ENCODE measurements at regions not wholly inside any gene's neighbourhood (a gene's known extent, or its start where the extent isn't known, plus 50 kb on each side); places are given as distances from the start of the nearest gene placed in this dataset.
A peak's percentile ranks its signal among the peaks of the same experiment; 100 is the strongest.

DNA sequence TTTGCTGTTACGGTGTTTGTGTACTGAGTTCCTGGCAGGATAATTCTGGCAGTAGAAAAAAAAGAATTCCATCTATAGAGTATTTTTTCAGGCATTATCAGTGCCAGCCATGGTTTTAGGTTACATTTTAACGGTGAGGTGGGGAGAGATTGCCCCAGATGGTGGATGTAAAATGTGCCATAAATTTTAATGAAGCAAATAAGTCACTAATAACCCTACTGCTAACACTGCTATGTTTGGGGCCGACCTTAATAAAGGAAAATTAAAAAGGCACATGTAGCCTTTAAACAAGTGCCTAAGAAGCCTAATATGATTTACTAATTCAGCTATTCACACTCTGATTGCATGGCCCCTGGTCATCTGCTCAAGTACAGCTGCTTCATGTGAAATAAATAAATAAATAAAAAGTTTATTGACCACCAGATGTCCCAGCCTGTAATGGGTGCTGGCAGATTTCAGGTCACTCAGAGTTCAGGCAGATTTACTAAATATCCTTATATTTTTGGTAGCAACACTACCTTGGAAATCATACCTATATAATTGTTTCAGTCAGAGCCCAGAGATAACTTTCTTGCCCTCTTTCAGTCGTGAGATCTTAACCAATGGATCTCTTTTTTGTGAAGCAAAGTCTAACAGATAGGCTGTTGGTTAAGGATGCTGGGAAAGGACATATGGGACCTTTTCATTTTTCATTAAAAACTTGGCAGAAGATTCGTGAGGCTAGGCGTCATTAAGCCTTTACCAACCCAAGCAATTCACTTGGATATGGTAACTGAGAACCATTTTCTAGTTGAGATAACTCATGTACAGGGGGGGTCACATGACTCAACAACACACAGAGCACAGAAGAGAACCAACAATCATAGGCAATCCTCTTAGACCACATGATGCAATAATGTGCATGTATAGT lies 495.0 kb upstream of the NRSN1 start:
- Mint-ChIP-seq H3K36me3 (ENCODE audit: low read depth) (no peaks in the 10 kb centered on the region), H3K9me3 (no peaks in the 10 kb centered on the region), H3K27ac (no peak overlapping the region), H3K4me1 (peaks cover 9% of the 10 kb centered on the region), H3K4me3 (no peak overlapping the region), H3K27me3 (ENCODE audit: low read depth, poor library complexity) (no peaks in the 10 kb centered on the region)
- no peak for DNase-seq
- TF ChIP-seq, protein P1, sequence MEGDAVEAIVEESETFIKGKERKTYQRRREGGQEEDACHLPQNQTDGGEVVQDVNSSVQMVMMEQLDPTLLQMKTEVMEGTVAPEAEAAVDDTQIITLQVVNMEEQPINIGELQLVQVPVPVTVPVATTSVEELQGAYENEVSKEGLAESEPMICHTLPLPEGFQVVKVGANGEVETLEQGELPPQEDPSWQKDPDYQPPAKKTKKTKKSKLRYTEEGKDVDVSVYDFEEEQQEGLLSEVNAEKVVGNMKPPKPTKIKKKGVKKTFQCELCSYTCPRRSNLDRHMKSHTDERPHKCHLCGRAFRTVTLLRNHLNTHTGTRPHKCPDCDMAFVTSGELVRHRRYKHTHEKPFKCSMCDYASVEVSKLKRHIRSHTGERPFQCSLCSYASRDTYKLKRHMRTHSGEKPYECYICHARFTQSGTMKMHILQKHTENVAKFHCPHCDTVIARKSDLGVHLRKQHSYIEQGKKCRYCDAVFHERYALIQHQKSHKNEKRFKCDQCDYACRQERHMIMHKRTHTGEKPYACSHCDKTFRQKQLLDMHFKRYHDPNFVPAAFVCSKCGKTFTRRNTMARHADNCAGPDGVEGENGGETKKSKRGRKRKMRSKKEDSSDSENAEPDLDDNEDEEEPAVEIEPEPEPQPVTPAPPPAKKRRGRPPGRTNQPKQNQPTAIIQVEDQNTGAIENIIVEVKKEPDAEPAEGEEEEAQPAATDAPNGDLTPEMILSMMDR (IDR thresholded peaks at IDR 0.05): no peak

DNA sequence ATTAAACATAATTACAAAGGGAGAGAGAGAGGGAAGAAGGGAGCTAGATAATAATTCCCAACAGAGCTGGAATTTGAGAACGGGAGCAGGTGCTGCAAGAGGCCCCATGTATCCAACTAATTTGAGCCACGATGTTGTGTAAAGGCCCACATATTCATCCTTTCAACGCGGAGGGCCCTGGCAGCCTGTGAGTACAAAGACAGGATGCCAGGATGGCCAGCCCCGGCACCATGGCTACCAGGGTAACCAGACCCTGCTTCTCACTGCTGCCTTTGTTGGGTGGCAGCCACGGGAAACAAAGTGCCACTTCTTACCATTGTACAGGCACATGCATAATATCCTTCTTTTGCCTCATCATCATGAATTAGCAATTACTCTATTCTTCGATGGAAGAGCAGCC lies 492.0 kb upstream of the NRSN1 start:
- peaks cover 9% of the 10 kb centered on the region for H3K4me1 Mint-ChIP-seq
- no peaks in the 10 kb centered on the region for H3K9me3 Mint-ChIP-seq
- H3K27ac Mint-ChIP-seq: no peak overlapping the region
- TF ChIP-seq, protein P1 (IDR thresholded peaks at IDR 0.05): no peak
- no peaks in the 10 kb centered on the region for H3K27me3 Mint-ChIP-seq (ENCODE audit: low read depth, poor library complexity)
- H3K4me3 Mint-ChIP-seq: no peak overlapping the region
- H3K36me3 Mint-ChIP-seq (ENCODE audit: low read depth): no peaks in the 10 kb centered on the region
- no peak for DNase-seq

GRCh38 chr6:23635150-23635549 lies 490.9 kb upstream of the NRSN1 start:
- Mint-ChIP-seq H3K4me1 (peaks cover 8% of the 10 kb centered on the region), H3K27ac (no peak overlapping the region), H3K9me3 (no peaks in the 10 kb centered on the region), H3K36me3 (ENCODE audit: low read depth) (no peaks in the 10 kb centered on the region), H3K27me3 (ENCODE audit: low read depth, poor library complexity) (no peaks in the 10 kb centered on the region), H3K4me3 (no peak overlapping the region)
- no peak for DNase-seq
- TF ChIP-seq, protein P1 (IDR thresholded peaks at IDR 0.05): no peak

GRCh38 chr6:23637296-23637695 lies 488.7 kb upstream of the NRSN1 start:
- Mint-ChIP-seq H3K4me1 (peaks cover 3% of the 10 kb centered on the region), H3K36me3 (ENCODE audit: low read depth) (no peaks in the 10 kb centered on the region), H3K27me3 (ENCODE audit: low read depth, poor library complexity) (no peaks in the 10 kb centered on the region), H3K9me3 (peaks cover 3% of the 10 kb centered on the region), H3K4me3 (no peak overlapping the region), H3K27ac (no peak overlapping the region)
- no peak for DNase-seq
- TF ChIP-seq, protein P1 (IDR thresholded peaks at IDR 0.05): no peak

DNA sequence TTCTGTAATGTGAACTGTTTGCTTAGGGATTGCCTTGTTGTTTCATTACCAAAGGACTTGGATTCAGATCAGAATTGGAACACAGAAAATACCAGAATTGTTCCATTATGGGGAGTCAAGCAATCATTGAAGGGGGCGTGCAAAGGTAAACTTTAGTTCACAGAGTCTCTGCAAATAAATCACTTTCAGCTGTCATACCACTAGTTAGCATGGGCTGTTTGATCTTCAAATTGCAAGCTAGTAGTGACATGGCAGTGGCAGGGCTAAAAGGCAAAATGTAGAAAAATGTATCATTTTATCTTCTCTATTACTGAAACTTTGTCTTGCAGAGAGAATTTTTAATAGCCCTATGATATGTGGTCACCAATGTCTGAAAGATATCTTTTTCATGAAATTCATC lies 483.2 kb upstream of the NRSN1 start:
- TF ChIP-seq, protein P1 (IDR thresholded peaks at IDR 0.05): no peak
- H3K36me3 Mint-ChIP-seq (ENCODE audit: low read depth): no peaks in the 10 kb centered on the region
- peaks cover 3% of the 10 kb centered on the region for H3K9me3 Mint-ChIP-seq
- H3K4me1 Mint-ChIP-seq: peaks cover 23% of the 10 kb centered on the region
- peak overlapping the region; percentile 4 for H3K27ac Mint-ChIP-seq
- H3K4me3 Mint-ChIP-seq: no peak overlapping the region
- DNase-seq: no peak
- no peaks in the 10 kb centered on the region for H3K27me3 Mint-ChIP-seq (ENCODE audit: low read depth, poor library complexity)

GRCh38 chr6:23647045-23647444 lies 479.0 kb upstream of the NRSN1 start:
- TF ChIP-seq, protein P1 (IDR thresholded peaks at IDR 0.05): no peak
- H3K9me3 Mint-ChIP-seq: no peaks in the 10 kb centered on the region
- H3K27me3 Mint-ChIP-seq (ENCODE audit: low read depth, poor library complexity): peaks cover 4% of the 10 kb centered on the region
- H3K36me3 Mint-ChIP-seq (ENCODE audit: low read depth): no peaks in the 10 kb centered on the region
- DNase-seq: no peak
- H3K27ac Mint-ChIP-seq: no peak overlapping the region
- no peak overlapping the region for H3K4me3 Mint-ChIP-seq
- H3K4me1 Mint-ChIP-seq: peaks cover 46% of the 10 kb centered on the region

All from nephron progenitor cell (in vitro differentiated cells).